GM19193 (cell line): ENCODE measurements at regions not wholly inside any gene's neighbourhood (a gene's known extent, or its start where the extent isn't known, plus 50 kb on each side); places are given as distances from the start of the nearest gene placed in this dataset.

Experiments
- POLR2A ChIP-seq: IDR thresholded peaks from 4 replicates; pipeline ENCODE4 v1.6.1; 2011; ENCODE audit not compliant: insufficient read depth, insufficient read length; ENCODE audit errors: extremely low read depth

DNA sequence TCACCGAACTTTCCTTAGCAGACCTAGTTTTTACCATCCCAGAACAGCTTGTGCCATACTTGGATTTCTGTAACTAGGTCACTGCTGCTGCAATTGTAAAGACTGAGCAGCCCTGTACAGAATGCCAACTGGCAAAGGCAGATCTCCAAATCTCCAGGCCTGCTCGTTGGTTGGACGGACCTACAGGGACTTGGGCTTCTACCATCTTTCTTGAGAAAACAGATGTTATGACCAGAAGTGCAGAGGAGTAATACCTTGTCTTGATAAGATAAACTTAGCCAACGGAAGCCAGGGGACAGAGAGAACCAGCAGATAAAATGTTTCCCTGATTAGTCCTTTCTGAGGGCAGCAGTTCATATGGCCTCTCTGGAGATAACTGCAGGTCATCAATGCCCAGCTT, 304.1 kb downstream of the RFPL4B start:
- no peak for TF ChIP-seq POLR2A

DNA sequence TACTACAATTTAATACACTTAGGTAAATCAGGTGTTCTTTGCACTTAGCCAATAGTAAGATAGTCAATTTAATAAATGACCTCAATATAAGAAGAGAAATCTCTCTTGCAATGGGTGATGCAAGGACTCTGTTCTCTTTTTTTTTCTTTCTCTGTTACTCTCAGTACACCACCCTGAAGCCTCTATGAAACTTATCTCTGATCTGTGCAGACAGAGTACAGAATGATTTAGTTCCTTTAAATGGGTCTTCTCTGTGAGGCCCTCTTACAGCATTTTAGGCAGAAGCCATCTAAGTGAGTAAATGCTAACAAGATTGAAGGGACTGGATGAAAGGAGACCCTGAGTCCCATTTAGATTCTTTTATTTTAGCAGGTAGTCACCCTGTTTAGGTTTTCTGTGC, 312.8 kb downstream of the RFPL4B start:
- TF ChIP-seq POLR2A = no peak

DNA sequence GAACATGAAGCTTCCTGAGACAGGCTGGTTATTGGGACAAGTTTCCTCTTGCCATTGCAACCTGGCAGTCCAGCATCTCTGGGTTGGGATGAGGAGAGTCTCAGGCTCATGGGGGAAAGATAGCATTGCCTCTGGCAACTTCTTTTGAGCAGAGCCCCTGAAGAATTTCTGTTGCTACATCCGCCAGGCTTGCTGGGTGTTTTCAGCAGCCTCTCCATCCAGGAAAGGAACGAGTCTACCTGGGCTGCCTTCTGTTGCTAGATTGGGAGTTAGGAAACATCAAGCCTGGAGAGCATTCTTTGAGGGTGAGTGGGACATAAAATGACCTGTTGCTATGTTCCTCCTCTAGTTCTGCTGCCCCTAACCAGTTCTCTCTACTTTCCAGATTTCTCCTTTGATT, 313.5 kb downstream of the RFPL4B start:
- TF ChIP-seq POLR2A = no peak

DNA sequence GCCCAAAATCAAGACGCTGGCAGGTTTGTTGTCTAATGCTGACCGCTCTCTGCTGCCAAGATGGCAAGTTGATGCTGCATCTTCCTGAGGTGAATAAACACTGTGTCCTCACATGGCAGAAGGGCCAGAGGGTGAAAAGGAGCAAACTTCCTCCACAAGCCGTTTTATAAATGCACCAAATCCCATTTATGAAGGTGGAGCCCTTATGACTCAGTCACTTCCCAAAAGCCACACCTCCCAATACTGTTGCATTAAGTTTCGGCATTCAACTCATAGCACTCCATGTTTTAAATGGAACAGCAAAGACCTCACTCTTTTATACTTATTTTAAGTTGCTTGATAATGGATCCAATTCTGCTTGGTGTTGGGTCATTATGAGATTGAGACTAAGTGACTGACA, 316.6 kb downstream of the RFPL4B start:
- TF ChIP-seq POLR2A = no peak

DNA sequence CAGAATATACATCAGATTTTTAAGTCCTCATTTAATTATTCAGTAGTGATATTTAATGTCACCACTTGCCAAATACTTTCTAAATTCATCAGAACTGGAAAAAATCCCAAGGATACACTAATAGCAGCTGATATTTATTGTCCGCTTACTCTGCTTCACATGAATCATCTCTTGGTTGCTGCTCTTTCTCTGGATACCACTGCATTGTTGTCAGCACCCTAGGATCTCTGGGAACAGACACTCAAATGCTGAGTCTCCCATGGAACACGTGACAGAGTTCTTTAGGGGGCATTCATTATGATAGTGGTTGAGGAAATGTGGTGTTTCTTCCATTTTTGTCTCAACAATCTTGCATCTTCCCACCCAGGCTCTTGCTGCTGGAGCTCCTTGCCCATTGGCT, 318.0 kb downstream of the RFPL4B start:
- TF ChIP-seq POLR2A = no peak

DNA sequence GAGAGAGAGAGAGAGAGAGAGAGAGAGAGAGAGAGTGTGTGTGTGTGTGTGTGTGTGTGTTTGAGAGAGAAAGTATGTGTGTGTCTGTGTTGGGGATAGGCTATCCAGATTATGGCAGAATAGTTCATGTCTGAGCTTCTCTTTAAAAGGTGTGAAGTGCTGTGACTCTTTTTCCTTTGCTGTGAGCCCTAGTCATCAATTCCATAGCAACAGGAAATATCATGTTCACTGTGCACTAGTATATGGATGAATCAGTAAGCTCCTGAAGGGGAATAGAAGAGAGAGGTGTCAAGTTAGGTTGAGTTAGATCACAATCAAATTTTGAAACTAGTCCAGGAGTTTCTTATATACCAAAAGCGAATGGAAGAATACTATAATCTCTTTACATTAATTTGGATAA, 318.7 kb downstream of the RFPL4B start:
- no peak for TF ChIP-seq POLR2A

DNA sequence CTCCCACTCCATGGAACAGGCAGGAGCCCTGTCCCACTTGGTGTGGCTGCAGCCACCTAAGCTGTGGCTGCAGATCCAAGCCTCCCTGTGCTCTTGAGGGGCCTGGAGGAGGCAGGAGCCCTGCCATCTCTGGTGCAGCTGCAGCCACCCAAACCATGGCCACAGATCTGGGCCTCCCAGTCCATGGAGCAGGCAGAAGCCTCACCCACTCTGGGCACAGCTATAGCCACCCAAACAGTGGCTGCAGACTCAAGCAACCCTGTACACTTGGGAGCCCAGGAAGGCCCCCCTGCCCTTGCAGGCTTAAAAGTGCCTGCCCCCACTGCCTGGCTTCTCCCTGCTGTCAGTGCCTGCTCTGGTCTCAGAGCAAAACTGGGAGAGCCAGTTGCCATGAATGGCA, 320.3 kb downstream of the RFPL4B start:
- no peak for TF ChIP-seq POLR2A

DNA sequence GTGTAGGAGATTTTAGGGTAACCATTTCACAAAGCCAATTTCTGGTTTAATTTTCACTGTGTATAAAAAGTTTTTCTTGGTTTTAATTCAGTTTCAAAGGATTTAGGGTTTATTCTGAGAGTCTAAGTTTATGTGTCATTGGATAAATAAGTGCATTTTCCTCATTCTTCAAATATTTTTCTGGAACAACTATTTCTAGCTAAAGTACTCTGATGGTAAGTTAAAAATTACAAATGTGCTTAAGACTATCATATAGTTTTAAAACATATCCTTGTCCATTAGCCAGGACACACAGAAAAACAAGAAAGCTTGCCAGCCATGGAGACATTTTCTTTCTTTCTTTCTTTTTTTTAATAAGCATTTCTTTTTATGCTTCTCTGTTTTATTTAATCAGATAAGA, 333.0 kb downstream of the RFPL4B start:
- no peak for TF ChIP-seq POLR2A

DNA sequence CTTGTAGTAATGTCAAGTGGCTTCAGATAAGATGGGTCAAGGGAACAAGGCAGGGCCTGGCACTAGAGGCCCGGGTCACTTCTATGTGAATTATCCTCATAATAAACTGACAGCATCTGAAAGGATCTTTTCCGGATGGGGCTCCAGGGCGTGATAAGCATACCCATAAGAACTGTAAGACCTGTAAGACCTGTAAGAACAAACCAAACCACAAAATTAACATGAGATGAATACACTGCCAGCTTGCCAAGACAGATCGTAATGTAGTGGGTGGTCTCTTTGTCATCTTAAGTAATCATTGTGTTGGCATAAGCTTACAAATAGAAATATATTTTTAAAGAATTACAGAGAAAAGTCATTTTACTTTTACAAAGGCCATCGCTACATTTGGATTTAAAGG, 334.9 kb downstream of the RFPL4B start:
- TF ChIP-seq POLR2A = no peak

DNA sequence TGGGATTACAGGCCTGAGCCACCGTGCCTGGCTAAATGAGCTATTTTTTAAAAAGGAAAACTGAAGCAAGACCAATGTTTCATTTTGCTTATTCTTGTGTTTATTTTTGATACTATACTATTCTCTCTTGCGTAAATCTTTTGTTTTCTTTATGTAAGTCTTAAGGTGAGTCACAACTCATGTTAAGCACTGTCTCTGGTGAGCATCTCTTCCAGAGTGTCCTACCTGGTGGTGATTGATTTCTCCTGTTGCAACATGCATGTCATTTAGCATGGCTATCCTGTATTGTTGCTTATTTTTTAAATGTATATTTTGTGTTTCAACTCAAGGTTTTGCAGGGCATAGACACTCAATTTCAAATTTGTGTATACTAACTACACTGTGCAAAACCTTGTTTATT, 336.0 kb downstream of the RFPL4B start:
- TF ChIP-seq POLR2A = no peak

DNA sequence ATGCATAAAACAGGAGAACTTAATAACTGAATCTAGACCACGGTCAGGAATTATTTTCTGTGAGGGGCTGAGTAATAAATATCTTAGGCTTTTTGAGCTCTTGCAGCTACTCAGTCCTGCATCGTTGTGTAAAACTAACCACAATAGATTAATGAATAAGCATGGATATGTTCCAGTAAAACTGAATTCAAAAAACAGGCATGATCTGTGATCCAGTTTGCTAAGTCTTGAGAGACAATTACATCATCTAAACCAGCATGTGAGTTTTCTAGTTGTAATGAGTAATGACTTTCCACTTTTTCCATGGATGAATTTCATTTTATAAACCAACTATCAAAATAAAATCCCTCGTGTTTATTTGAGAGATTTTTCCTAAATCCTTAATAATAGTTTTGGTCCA, 336.8 kb downstream of the RFPL4B start:
- no peak for TF ChIP-seq POLR2A

DNA sequence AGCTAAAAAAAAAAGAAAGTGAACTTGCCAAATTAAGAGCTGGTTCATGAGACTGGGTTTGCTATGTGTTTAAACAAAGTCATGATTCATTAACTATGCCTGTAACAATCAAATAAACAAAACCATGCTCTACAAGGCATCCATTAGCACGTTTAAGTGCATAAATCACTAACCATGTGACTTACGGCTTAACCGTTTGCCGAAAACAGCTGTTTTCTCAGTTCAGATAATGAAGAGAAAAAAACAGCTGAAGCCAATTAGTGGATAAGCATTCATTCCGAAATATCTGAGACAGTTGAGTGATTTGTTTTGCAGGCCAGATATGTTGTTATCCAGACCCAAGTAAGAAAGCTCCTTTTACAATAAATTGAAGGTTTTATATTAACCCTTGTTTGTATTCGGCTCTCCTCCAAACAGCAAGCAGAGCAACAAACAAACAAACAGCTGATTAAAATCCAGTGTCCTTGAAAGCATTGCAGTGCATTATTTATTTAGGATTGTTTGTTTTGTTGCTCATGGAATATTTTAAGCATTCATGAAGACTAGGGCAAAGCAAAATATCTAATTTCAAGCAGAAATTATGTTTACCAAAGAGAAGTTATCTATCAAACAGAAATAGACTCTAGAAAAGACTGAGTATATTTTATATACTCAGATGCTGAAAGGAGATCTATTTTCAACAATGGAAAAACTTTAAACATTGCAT, 343.5 kb downstream of the RFPL4B start:
- TF ChIP-seq POLR2A = no peak

DNA sequence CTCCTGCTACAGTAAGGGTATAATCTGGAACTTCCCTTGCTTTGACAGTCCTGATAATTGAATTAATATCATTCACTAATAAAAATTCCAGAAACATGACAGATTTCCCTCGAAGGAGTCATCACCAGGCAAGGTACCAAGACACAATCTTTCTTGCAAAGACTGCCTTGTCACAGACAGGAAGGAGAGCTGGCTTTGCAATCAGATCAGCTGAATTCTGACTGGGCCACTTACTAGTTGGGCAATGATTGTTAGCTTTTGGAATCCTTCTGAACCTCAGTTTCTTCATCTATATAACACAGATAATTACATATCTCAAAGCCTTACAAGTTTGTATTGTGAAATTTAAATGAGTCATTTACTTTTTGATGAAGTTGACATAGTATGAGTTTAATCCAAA, 344.2 kb downstream of the RFPL4B start:
- no peak for TF ChIP-seq POLR2A

DNA sequence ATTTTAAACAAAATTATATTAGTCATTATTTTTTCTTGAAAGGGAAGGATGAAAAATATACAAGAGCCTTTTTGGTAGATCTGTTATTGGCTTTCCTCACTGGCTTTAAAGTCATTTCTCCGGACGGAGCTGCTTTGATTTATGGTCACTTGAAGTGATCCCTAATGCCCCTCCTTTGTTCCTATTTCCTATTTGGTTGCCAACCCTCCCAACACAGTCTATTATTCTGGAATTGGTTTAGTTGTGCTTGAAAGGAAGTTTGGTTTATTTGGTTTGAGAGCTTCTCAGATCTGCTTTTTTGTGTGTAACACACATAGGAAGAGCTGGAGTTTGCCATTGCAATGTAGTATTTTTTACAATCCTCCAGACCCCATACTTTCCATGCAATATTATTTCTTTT, 347.9 kb downstream of the RFPL4B start:
- no peak for TF ChIP-seq POLR2A

DNA sequence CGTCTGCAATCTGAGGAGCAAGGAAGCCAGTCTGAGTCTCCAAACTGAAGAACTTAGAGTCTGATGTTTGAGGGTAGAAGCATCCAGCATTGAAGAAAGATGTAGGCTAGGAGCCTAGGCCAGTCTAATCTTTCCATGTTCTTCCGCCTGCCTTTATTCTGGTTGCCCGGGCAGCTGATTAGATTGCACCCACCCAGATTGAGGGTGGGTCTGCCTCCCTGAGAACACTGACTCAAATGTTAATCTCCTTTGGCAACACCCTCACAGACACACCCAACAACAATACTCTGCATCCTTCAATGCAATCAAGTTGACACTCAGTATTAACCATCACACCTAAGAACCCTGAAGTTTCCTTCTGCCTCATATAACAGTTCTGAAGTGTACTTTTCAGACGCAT, 350.1 kb downstream of the RFPL4B start:
- TF ChIP-seq POLR2A = no peak

DNA sequence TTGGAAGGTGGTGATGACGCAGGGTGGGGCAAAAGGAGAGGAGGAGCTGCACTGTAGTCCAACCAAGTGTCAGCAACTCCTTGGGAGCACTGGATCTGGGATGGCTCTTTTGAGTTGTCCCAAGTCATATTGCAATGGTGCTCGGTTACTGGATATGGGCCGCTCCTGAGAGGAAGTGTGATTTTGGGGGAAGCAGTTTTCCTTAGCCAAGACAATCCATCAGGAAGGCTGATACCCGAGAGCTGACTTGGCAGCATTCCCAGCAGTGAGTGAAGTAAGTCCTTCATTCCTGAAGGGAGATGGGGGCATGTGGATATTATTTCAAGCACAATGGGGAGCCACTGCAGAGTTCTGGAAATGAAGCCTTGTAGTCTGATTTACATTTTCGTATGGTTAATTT, 354.1 kb downstream of the RFPL4B start:
- TF ChIP-seq POLR2A = no peak

DNA sequence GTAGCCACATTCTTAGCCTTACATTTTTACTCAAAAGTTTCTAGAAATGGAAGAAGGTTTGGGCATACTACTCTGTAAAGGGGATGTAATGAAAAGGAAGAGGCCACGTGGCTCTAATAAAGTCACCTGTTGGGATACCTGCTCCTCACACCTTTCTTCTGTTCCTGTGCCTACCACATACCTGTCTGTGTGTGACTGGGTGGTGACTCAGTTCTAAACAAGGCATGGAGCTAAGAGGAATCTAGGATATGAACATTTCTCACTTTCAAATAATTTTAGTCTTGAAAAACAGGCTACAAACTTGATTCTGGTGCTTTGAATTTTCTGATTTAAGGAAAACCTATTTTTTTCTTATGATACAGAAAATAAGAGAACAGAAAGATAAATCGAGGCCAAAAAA, 363.6 kb downstream of the RFPL4B start:
- TF ChIP-seq POLR2A = no peak
